ENCODE measurements at regions not wholly inside any gene's neighbourhood (a gene's known extent, or its start where the extent isn't known, plus 50 kb on each side); places are given as distances from the start of the nearest gene placed in this dataset.

DNA sequence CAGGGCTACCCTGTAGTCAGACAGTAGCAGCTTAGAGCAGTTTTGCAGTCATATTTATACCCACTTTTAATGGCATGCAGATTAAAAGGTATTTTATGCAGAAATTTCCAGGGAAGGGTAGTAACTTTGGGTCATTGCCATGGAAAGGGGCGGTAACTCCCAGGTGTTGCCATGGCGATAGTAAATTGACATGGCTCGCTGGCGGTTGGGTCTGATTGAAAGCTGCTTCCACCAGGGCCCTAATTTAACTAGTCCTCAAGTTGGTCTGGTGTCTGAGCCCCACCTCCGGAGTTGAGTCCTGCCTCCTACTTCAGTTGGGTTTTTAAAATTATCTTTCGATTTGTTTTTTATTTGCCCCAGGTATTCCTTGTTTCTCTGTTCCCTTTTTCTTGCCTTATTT, 70.1 kb downstream of the NAA11 start:
- TF ChIP-seq, protein P1, sequence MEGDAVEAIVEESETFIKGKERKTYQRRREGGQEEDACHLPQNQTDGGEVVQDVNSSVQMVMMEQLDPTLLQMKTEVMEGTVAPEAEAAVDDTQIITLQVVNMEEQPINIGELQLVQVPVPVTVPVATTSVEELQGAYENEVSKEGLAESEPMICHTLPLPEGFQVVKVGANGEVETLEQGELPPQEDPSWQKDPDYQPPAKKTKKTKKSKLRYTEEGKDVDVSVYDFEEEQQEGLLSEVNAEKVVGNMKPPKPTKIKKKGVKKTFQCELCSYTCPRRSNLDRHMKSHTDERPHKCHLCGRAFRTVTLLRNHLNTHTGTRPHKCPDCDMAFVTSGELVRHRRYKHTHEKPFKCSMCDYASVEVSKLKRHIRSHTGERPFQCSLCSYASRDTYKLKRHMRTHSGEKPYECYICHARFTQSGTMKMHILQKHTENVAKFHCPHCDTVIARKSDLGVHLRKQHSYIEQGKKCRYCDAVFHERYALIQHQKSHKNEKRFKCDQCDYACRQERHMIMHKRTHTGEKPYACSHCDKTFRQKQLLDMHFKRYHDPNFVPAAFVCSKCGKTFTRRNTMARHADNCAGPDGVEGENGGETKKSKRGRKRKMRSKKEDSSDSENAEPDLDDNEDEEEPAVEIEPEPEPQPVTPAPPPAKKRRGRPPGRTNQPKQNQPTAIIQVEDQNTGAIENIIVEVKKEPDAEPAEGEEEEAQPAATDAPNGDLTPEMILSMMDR (IDR thresholded peaks at IDR 0.05): no peak
- no peak for TF ChIP-seq POLR2A (IDR thresholded peaks at IDR 0.05)
